Activated naive CD8-positive, alpha-beta T cell treated with anti-CD3 and anti-CD28 coated beads, Interleukin-2, amount 50 U/mL, for 24 hours (primary cell): ENCODE measurements at regions not wholly inside any gene's neighbourhood (a gene's known extent, or its start where the extent isn't known, plus 50 kb on each side); places are given as distances from the start of the nearest gene placed in this dataset.

ENCODE experiments used
- ATAC-seq: fragments of 150-1000 bp; cut with Tn5 transposase; one replicate; pipeline ENCODE4 v1.10.0; 2021
- DNase-seq: peaks from one replicate; pipeline ENCODE4 v3.0.0; 2021
- H3K27ac Mint-ChIP-seq: one replicate; pipeline ENCODE4 v1.8.0; 2021; ENCODE audit warnings: mild to moderate bottlenecking, mixed read lengths
- H3K27me3 Mint-ChIP-seq: one replicate; pipeline ENCODE4 v1.8.0; 2021; ENCODE audit warnings: mixed read lengths
- H3K36me3 Mint-ChIP-seq: one replicate; pipeline ENCODE4 v1.8.0; 2021; ENCODE audit warnings: low read depth, mixed read lengths
- H3K4me1 Mint-ChIP-seq: one replicate; pipeline ENCODE4 v1.8.0; 2021; ENCODE audit warnings: mixed read lengths
- H3K4me3 Mint-ChIP-seq: one replicate; pipeline ENCODE4 v1.8.0; 2021; ENCODE audit warnings: mild to moderate bottlenecking, moderate library complexity, mixed read lengths
- H3K9me3 Mint-ChIP-seq: one replicate; pipeline ENCODE4 v1.8.0; 2021; ENCODE audit warnings: mixed read lengths

- Mint-ChIP-seq H3K27me3 (peaks cover 7% of the 10 kb centered on the region), H3K4me1 (no peaks in the 10 kb centered on the region), H3K4me3 (no peak overlapping the region), H3K36me3 (no peaks in the 10 kb centered on the region), H3K9me3 (no peaks in the 10 kb centered on the region), H3K27ac (no peak overlapping the region)
- ATAC-seq (no peak), DNase-seq (no peak)
Measured at GRCh38 chr9:87065981-87066380, 118.7 kb upstream of the GAS1 start.

- H3K4me3 Mint-ChIP-seq = no peak overlapping the region
- peaks cover 4% of the 10 kb centered on the region for H3K27me3 Mint-ChIP-seq
- H3K9me3 Mint-ChIP-seq = no peaks in the 10 kb centered on the region
- no peak for ATAC-seq
- DNase-seq = no peak
- H3K27ac Mint-ChIP-seq = no peak overlapping the region
- H3K36me3 Mint-ChIP-seq = no peaks in the 10 kb centered on the region
- no peaks in the 10 kb centered on the region for H3K4me1 Mint-ChIP-seq
Measured at GRCh38 chr9:87067426-87067825, 120.1 kb upstream of the GAS1 start.

GRCh38 chr9:87068177-87068840 is 121.0 kb upstream of the GAS1 start:
- no peaks in the 10 kb centered on the region for H3K4me1 Mint-ChIP-seq
- H3K4me3 Mint-ChIP-seq = no peak overlapping the region
- DNase-seq = no peak
- H3K27me3 Mint-ChIP-seq = peaks cover 4% of the 10 kb centered on the region
- no peaks in the 10 kb centered on the region for H3K9me3 Mint-ChIP-seq
- H3K27ac Mint-ChIP-seq = no peak overlapping the region
- no peaks in the 10 kb centered on the region for H3K36me3 Mint-ChIP-seq
- no peak for ATAC-seq

- Mint-ChIP-seq H3K9me3 (no peaks in the 10 kb centered on the region), H3K27ac (no peak overlapping the region), H3K27me3 (peaks cover 4% of the 10 kb centered on the region), H3K36me3 (no peaks in the 10 kb centered on the region), H3K4me1 (no peaks in the 10 kb centered on the region), H3K4me3 (no peak overlapping the region)
- ATAC-seq = no peak
- no peak for DNase-seq
Measured at GRCh38 chr9:87069690-87070089, 122.4 kb upstream of the GAS1 start.

- Mint-ChIP-seq H3K27me3 (peaks cover 4% of the 10 kb centered on the region), H3K9me3 (no peaks in the 10 kb centered on the region), H3K4me3 (no peak overlapping the region), H3K4me1 (no peaks in the 10 kb centered on the region), H3K36me3 (no peaks in the 10 kb centered on the region), H3K27ac (no peak overlapping the region)
- DNase-seq (no peak), ATAC-seq (no peak)
Measured at GRCh38 chr9:87070336-87070735, 123.0 kb upstream of the GAS1 start.

GRCh38 chr9:87071473-87071872 is 124.2 kb upstream of the GAS1 start:
- no peak for DNase-seq
- Mint-ChIP-seq H3K27ac (no peak overlapping the region), H3K4me1 (no peaks in the 10 kb centered on the region), H3K27me3 (peaks cover 2% of the 10 kb centered on the region), H3K4me3 (no peak overlapping the region), H3K9me3 (no peaks in the 10 kb centered on the region), H3K36me3 (no peaks in the 10 kb centered on the region)
- no peak for ATAC-seq

- Mint-ChIP-seq H3K9me3 (peaks cover 5% of the 10 kb centered on the region), H3K4me1 (no peaks in the 10 kb centered on the region), H3K36me3 (no peaks in the 10 kb centered on the region), H3K27me3 (no peaks in the 10 kb centered on the region), H3K27ac (no peak overlapping the region), H3K4me3 (no peak overlapping the region)
- DNase-seq = no peak
- no peak for ATAC-seq
Measured at GRCh38 chr9:87073692-87074091, 126.4 kb upstream of the GAS1 start.

- ATAC-seq (no peak), DNase-seq (no peak)
- no peak overlapping the region for H3K27ac Mint-ChIP-seq
- H3K27me3 Mint-ChIP-seq = no peaks in the 10 kb centered on the region
- no peaks in the 10 kb centered on the region for H3K4me1 Mint-ChIP-seq
- no peak overlapping the region for H3K4me3 Mint-ChIP-seq
- H3K9me3 Mint-ChIP-seq = peaks cover 11% of the 10 kb centered on the region
- H3K36me3 Mint-ChIP-seq = no peaks in the 10 kb centered on the region
Measured at GRCh38 chr9:87075537-87075936, 128.2 kb upstream of the GAS1 start.

- no peaks in the 10 kb centered on the region for H3K36me3 Mint-ChIP-seq
- H3K27me3 Mint-ChIP-seq = no peaks in the 10 kb centered on the region
- ATAC-seq (no peak), DNase-seq (no peak)
- H3K9me3 Mint-ChIP-seq = peaks cover 11% of the 10 kb centered on the region
- no peak overlapping the region for H3K4me3 Mint-ChIP-seq
- H3K27ac Mint-ChIP-seq = no peak overlapping the region
- H3K4me1 Mint-ChIP-seq = no peaks in the 10 kb centered on the region
Measured at GRCh38 chr9:87076825-87077224, 129.5 kb upstream of the GAS1 start.

- Mint-ChIP-seq H3K36me3 (no peaks in the 10 kb centered on the region), H3K4me3 (no peak overlapping the region), H3K27me3 (no peaks in the 10 kb centered on the region), H3K9me3 (peaks cover 11% of the 10 kb centered on the region), H3K4me1 (no peaks in the 10 kb centered on the region), H3K27ac (no peak overlapping the region)
- ATAC-seq (no peak), DNase-seq (no peak)
Measured at GRCh38 chr9:87077986-87078385, 130.7 kb upstream of the GAS1 start.

GRCh38 chr9:87080512-87081264 is 133.4 kb upstream of the GAS1 start:
- Mint-ChIP-seq H3K27ac (no peak overlapping the region), H3K9me3 (peaks cover 11% of the 10 kb centered on the region), H3K4me1 (no peaks in the 10 kb centered on the region), H3K4me3 (no peak overlapping the region), H3K27me3 (no peaks in the 10 kb centered on the region), H3K36me3 (no peaks in the 10 kb centered on the region)
- ATAC-seq (no peak), DNase-seq (no peak)

- no peak overlapping the region for H3K4me3 Mint-ChIP-seq
- H3K36me3 Mint-ChIP-seq = no peaks in the 10 kb centered on the region
- ATAC-seq (no peak), DNase-seq (no peak)
- no peaks in the 10 kb centered on the region for H3K27me3 Mint-ChIP-seq
- no peak overlapping the region for H3K27ac Mint-ChIP-seq
- H3K4me1 Mint-ChIP-seq = no peaks in the 10 kb centered on the region
- H3K9me3 Mint-ChIP-seq = peaks cover 11% of the 10 kb centered on the region
Measured at GRCh38 chr9:87081503-87081902, 134.2 kb upstream of the GAS1 start.

- H3K36me3 Mint-ChIP-seq = no peaks in the 10 kb centered on the region
- no peak overlapping the region for H3K4me3 Mint-ChIP-seq
- ATAC-seq (no peak), DNase-seq (no peak)
- H3K27me3 Mint-ChIP-seq = peaks cover 4% of the 10 kb centered on the region
- H3K9me3 Mint-ChIP-seq = peaks cover 4% of the 10 kb centered on the region
- no peaks in the 10 kb centered on the region for H3K4me1 Mint-ChIP-seq
- H3K27ac Mint-ChIP-seq = no peak overlapping the region
Measured at GRCh38 chr9:87083986-87084385, 136.7 kb upstream of the GAS1 start.

GRCh38 chr9:87084407-87084806 is 137.1 kb upstream of the GAS1 start:
- Mint-ChIP-seq H3K4me3 (no peak overlapping the region), H3K27ac (no peak overlapping the region), H3K27me3 (peaks cover 4% of the 10 kb centered on the region), H3K9me3 (peaks cover 3% of the 10 kb centered on the region), H3K36me3 (no peaks in the 10 kb centered on the region), H3K4me1 (no peaks in the 10 kb centered on the region)
- no peak for DNase-seq
- no peak for ATAC-seq

- Mint-ChIP-seq H3K27ac (no peak overlapping the region), H3K27me3 (peaks cover 4% of the 10 kb centered on the region)
Measured at GRCh38 chr9:87085073-87085472, 137.8 kb upstream of the GAS1 start.

More at GRCh38 chr9:87085073-87085472, 137.8 kb upstream of the GAS1 start:
- peaks cover 2% of the 10 kb centered on the region for H3K9me3 Mint-ChIP-seq
- no peak overlapping the region for H3K4me3 Mint-ChIP-seq
- H3K4me1 Mint-ChIP-seq = no peaks in the 10 kb centered on the region
- ATAC-seq (no peak), DNase-seq (no peak)
- no peaks in the 10 kb centered on the region for H3K36me3 Mint-ChIP-seq
